Activated CD4-positive, alpha-beta T cell treated with anti-CD3 and anti-CD28 coated beads for 48 hours (primary cell): ENCODE measurements at regions not wholly inside any gene's neighbourhood (a gene's known extent, or its start where the extent isn't known, plus 50 kb on each side); places are given as distances from the start of the nearest gene placed in this dataset.
"Not testable (repeated sequence)": the region's sequence is repeated elsewhere in the genome, so short reads cannot be mapped to it uniquely, and the experiment has no call there.

Experiments
- DNase-seq: peaks from one replicate; pipeline ENCODE4 v3.0.0-alpha.2; 2020

DNA sequence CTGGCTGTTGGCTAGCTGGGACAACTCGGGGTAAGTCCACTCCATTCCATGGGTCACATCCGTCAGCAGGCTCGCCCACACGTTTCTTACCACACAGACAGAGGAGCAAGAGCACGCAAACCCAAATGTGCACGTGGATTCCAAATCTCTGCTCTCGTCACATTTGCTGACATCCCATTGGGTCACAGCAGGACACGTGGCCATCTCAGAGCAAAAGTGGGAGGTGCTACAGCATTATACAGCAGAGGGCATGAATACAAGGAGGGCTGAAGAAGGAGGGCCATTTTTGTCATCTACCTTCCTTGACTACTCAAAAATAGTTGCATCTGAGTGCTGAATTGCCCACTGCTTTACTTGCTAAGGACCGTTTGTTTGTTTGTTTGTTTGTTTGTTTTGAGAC is 84.7 kb downstream of the RBBP6 start:
- DNase-seq = no peak

DNA sequence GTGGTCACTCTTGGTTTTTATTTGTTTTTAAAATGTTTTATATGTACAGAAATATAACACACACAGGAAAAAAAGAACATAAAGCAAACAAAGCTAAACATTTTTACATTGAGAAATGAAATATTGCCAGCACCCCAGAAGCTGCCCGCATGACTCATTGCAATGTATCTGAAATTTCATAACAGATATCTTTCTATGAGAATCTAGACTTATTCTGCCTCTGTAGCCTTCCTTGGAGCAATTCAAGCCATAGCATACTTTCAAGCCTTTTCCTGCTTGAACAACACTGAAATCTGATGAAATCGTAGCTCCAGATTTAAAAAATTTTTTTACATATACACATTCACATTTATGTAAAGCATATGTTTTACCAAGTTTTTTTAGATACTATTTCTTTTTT is 86.9 kb downstream of the RBBP6 start:
- no peak for DNase-seq

DNA sequence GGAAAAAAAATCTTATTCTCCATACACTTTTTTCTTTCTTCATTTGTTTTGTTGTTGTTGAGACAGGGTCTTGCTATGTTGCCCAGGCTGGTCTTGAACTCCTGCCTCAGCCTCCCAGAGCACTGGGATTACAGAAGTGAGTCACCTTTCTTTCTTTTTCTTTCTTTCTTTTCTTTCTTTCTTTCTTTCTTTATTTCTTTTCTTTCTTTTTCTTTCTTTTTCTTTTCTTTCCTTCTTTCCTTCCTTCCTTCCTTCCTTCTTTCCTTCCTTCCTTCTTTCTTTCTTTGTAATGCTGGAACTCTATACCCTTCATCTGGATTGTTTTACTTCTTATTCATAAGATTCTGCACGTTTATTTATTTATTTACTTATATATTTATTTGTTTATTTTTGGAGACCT is 94.5 kb upstream of the TNRC6A start:
- DNase-seq = no peak

DNA sequence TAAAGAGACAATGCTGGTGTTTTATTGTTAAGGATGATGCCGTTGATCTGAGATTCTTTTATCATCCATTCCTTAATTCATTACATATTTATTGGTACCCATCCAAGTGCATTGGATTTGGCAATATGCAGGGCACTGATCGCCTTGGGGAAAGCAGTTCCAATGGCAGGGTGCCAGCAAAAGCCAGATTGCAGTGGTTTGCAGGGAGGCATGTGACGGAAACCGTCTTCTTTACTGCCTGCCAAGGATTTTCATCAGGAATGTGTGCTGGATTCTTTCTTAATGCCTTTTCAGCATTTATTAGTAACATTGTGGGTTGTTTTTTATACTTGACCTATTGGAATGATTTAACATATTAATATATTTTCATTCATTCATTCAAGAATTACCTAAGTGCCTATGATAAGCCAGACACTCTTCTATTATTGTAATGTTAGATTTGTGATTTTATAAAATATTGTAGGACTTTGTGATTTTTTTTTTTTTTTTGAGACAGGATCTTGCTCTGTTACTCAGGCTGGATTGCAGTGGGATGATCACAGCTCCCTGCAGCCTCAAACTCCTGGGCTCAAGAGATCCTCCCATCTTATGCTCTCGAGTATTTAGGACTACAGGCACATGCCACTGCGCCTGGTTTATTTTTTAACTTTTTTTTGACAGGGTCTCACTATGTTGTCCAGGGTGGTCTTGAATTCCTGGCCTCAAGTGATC is 93.4 kb upstream of the TNRC6A start:
- no peak for DNase-seq

DNA sequence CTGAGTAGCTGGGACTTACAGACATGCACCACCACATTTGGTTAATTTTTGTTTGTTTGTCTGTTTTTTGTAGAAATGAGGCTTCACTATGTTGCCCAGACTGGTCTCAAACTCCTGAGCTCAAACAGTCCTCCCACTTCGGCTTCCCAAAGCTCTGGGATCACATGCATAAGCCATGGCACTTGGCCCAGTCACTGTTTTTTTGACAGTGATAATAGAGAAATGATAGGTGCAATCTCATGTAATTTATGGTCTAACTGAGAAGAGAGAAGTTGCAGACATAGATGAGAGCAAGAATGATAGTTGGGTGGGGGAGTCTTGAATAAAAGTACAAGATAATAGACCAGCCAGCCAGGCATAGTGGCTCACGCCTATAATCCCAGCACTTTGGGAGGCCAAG is 89.7 kb upstream of the TNRC6A start:
- DNase-seq = no peak

DNA sequence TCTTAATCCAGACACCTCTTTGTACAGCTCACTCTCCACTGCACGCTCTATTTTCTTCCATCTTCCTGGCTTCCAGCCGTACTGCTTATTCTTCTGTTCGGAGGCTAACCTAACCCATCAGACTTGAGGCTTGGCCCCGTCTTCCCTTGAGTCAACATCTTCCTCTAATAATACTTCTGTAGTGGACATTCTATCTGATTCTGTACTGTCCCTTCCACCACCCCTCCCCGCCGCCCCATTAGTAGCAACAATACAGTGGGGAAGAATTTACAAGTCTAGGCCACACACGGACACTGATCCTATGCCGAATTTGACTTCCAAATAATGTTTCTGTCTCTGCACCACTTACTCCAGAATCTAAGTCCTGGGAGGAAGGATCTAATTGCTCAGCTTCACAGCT is 86.0 kb upstream of the TNRC6A start:
- DNase-seq = no peak

DNA sequence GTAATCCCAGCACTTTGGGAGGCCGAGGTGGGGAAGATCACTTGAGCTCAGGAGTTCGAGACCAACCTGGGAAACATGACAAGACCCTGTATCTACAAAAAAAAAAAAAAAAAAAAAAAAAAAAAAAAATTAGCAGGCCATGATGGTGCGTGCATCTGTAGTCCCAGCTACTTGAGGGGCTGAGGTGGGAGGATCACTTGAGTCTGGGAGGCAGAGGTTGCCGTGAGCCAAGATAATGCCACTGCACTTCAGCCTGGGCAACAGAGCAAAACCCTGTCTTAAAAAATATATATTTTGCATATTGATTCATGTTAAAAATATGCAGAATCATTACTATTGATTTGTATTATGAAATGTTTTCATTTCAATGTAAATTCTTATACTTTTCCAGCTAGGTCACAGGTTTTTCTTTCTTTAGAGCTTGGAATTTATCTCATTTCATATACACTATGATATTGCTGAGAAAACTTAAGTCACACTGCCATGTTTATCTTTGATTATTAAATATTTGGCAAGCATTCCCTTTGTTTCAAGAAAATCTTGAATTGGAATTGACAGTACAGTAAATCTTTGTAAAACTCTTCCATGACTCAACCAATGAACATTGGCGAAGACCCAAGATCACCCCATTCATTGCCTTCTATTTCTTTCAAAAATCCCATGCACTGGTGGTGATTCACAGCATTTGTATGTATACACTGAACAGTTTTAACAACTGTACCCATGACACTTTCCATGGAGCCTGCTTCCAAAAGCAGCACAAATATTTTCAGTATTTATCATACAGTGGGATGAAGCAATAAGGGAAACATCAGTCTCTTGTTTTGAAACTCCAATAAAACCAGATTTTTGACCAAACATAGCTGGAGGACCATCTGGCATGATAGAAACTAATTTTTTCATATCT is 83.5 kb upstream of the TNRC6A start:
- DNase-seq = no peak

DNA sequence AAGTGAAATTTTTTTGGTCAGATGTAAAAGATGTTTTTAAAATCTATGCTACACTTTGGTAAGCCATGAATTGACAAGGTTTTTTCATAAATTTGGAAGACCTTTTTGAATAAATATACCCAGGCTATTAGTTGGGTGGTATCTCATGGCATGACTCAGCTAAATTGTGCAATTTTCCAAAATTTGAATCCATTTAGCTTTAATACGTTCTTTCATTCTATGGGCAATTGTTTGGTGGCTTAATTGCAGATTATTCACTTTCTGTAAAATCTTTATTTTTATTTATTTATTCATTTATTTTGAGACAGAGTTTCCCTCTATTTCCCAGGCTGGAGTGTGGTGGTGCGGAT is 82.8 kb upstream of the TNRC6A start:
- no peak for DNase-seq

DNA sequence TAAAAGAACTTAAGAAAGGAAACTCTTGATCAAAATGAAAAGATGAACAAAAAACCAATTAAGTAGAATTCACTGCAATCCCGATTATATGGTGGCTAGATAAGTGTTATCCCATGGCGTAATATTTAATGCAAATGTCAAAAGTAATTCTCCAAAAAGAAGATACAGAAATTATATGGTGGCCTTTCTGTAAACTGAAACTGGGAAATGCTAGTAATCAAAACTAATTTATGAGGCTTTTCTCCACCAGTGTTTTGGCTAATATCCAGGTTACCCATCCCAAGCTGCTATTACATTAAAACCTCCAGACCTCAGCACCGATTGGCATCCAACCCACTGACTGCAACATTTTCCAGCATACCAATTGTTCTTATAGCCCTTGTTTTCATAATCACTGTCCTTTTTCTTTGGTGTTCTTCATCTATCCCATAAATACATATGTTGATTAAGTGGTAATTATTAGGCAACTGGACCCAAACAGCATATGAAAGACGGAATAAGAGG is 77.2 kb upstream of the TNRC6A start:
- DNase-seq = no peak

DNA sequence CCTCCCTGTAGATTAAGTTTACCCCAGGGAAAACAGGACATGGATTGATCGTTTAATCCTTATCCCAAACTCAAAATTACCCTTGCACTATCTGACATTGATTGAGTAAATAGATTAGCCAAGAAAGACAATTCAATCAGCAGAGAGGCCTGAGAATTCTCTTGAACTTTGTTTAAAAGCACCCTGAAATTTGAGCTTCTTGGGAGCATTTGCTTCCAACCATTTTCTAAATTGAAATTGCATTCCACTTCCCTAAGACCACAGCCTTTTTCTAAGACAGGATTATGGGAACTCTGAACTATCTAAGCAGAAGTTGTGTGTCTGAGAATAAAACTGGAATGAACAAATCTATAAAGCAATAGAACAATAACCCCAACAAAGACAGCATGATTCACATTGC is 76.6 kb upstream of the TNRC6A start:
- DNase-seq = no peak

DNA sequence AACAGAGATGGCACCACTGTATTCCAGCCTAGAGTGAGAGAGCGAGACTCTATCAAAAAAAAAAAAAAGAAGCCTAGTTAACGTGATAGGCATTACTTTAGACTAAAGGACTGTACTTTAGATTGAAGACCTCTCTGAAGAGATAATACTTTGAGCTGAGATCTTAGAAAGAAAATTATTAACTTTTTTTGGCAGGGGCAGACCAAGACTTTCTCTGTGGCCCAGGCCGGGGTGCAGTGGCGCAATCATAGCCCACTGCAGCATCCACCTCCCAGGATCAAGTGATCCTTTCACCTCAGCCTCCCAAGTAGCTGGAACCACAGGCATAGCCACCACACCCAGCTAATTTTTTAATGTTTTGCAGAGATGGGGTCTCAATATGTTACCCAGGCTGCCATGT is 75.7 kb upstream of the TNRC6A start:
- DNase-seq = no peak

DNA sequence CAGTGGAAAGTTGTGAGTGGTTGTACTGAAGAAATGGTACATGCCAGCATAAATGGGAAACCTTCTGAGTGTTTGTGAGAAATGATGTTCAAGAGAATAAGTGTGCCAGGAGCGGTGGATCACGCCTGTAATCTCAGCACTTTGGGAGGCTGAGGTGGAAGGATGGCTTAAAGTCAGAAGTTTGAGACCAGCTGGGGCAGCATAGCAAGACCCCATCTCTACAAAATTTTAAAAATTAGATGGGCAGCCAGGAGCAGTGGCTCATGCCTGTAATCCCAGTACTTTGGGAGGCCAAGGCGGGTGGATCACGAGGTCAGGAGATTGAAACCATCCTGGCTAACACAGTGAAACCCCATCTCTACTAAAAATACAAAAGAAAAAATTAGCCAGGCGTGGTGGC is 63.5 kb upstream of the TNRC6A start:
- not testable (repeated sequence) for DNase-seq

DNA sequence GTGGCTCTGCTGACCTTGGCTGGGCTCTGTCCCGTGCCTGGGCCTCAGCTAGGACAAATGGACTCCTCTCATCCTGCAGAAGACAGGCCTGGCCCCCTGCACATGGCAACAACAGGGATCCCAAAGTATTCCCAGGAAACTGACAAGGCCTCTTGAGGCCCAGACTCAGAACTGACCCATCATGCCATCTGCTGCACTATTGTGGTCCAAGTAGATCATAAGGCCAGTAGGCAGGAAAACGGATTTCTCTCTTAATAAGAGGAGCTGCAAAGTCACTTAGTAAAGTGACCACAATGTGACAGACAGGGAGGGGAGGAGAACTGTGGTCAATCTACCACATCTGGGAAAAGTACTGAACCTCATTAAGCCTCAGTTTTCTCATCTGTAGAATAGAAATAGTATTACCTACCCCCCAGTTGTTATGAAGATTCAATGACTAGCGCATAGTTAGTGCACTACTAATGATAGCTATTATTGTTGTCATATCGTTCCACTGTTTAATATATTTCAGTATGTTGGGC is 62.1 kb upstream of the TNRC6A start:
- DNase-seq = no peak

DNA sequence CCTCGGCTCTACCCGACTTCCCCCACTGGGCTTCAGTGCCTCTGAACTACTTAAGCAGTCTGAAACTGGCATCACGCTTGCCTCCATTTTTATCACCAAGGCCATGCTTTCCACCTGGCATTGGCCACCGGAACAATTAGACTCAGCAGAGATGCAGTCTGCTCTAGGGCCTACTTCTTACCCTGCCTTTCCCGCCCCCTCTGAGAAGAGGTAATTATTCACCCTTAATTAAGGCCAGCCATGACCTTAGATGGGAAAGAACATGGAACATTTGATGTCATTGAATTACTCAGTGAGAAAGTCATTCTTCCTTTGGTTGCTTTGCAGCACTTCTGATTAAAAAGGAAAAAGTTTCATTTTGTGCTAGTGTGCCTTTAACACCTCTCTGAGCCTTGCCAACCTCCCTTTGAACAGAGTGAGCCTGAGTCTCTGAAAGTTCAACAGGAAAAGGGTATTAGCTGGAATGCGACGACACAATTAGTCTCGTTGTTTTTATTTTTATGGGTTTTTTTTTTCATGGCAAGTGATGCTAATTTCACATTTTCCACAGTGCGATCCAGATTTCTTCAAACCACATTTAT is 60.9 kb upstream of the TNRC6A start:
- DNase-seq = peak; percentile 72

DNA sequence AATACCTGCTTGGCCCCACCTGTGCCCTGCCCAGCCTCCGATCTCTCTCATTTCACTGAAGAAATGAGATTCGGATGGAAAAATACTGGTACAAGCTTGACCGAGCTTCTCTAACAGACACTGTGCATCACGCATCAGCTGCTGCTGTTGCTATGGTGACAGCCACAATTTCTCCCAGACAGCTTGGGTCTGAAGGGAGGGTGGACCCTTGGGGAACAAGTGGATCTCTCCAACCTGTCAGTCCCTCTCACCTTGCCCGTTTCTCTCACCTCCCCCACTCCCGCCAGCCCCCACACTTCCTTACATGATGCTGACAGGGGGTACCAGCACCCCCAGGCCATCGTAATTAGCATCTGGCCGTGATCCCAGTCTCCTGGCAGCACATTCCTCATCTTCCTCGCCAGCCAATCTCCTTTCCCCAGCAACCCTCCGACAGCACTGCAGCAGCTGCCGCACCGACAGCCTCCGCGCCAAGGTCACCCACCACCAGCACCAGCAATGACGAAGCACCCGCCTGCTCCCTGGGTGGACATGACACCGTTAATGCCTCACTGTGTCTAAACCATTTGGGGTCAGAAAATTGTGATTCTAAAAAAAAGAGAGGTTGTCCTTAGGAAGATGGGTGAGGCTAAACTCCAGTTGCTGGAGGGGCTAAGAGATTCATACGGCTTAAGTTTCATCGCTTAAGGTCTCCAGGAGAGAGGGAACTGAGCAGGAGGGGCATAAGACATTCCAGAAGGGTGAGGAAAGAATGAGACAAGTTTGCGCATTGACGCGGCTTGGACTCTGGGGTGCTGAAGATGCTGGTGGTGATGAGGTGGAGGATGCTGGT is 58.6 kb upstream of the TNRC6A start:
- DNase-seq = no peak

DNA sequence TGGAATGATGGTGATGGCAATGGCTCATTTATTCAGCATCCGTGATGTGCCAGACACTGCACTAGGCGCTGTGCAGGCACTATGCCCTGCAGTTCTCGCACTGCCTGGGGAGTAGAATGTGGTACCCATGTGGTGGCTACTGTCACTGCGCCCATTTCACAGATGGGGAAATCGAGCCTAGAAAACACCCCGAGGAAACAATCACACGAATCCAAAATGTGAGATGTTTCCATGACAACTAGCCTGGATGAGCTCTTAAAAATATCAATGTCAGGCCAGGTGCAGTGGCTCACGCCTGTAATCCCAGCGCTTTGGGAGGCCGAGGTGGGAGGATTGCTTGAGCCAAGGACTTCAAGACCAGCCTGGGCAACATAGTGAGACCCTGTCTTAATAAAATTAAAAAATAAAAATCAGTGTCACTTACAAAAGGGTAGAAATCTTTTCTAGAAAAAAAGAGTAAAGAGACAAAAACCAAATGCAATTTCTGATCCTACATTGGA is 57.9 kb upstream of the TNRC6A start:
- DNase-seq = peak; percentile 28

DNA sequence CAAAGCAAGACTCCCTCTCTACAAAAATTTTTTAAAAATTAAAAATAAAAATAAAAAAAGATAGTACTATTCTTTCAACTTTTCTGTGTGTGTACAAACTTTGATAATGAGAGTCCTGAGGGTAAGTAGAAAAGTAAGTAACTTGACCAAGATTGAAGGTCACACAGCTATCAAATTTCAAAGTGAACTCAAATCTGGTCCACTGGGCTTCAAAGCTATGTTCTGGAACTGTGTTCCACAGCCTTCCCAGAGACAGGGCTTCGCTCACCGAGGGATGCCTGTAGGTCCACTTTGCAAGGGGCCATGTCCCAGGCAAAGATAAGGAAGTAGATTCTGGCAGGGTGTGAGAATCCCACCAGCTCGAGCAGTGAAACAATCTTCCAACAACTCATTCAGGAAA is 56.3 kb upstream of the TNRC6A start:
- DNase-seq = no peak

DNA sequence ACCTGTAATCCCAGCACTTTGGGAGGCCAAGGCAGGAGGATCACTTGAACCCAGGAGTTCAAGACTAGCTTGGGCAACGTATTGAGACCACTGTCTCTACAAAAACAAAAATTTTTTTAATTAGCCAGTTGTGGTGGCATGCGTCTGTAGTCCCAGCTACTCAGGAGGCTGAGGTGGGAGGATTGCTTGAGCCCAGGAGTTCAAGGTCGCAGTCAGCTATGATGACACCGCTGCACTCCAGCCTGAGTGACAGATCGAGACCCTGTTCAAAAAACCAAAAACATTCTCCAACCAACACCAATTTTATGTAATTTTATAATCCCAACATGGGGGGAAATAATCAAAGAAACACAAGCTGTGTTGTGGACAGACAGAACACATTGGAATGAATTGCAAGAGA is 54.6 kb upstream of the TNRC6A start:
- DNase-seq = no peak

DNA sequence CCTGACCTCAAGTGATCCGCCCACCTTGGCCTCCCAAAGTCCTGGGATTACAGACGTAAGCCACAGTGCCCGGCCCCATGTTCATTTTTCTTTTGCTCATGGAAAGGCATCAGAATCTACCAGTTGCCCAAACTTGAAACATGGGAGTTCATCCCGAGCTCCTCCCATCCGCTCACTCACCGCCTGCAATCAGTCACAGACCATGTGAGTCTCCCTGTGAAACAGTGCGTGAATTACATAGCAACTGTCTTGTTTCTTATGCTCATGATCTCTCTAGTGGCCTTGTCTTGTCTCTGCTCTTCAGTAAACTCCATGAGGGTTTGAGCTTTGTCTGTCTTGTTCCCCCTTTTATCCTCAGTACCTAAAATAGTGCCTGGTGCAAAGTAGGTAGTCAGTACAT is 52.1 kb upstream of the TNRC6A start:
- DNase-seq = no peak
